ENCODE measurements at regions not wholly inside any gene's neighbourhood (a gene's known extent, or its start where the extent isn't known, plus 50 kb on each side); places are given as distances from the start of the nearest gene placed in this dataset.

GRCh38 chr1:55993646-55994318 lies 585.6 kb downstream of the PLPP3 start:
- CTCF ChIA-PET, result no interaction called here

GRCh38 chr1:55990007-55990406 lies 589.4 kb downstream of the PLPP3 start:
- CTCF ChIA-PET, result no interaction called here
- no peak overlapping the region for H3K4me3 Mint-ChIP-seq

More at GRCh38 chr1:55993646-55994318, 585.6 kb downstream of the PLPP3 start:
- H3K4me1 Mint-ChIP-seq (ENCODE audit: low read depth), result no peaks in the 10 kb centered on the region
- H3K36me3 Mint-ChIP-seq, result no peaks in the 10 kb centered on the region
- no peak overlapping the region for H3K27ac Mint-ChIP-seq
- no peak for DNase-seq
- H3K27me3 Mint-ChIP-seq, result no peaks in the 10 kb centered on the region
- H3K4me3 Mint-ChIP-seq, result no peak overlapping the region
- intact Hi-C loops (cut with micrococcal nuclease), result no loop called here
- POLR2A ChIA-PET, result no interaction called here
- H3K9me3 Mint-ChIP-seq, result peaks cover 5% of the 10 kb centered on the region

GRCh38 chr1:55988963-55989452 lies 590.4 kb downstream of the PLPP3 start:
- no peaks in the 10 kb centered on the region for H3K9me3 Mint-ChIP-seq
- H3K4me1 Mint-ChIP-seq (ENCODE audit: low read depth), result no peaks in the 10 kb centered on the region
- H3K4me3 Mint-ChIP-seq, result no peak overlapping the region
- H3K36me3 Mint-ChIP-seq, result no peaks in the 10 kb centered on the region
- no peak overlapping the region for H3K27ac Mint-ChIP-seq
- no peak for DNase-seq
- POLR2A ChIA-PET, result no interaction called here
- CTCF ChIA-PET, result no interaction called here
- intact Hi-C loops (cut with micrococcal nuclease), result no loop called here
- H3K27me3 Mint-ChIP-seq, result no peaks in the 10 kb centered on the region

More at GRCh38 chr1:55990007-55990406, 589.4 kb downstream of the PLPP3 start:
- H3K36me3 Mint-ChIP-seq, result no peaks in the 10 kb centered on the region
- H3K27ac Mint-ChIP-seq, result no peak overlapping the region
- intact Hi-C loops (cut with micrococcal nuclease), result no loop called here
- POLR2A ChIA-PET, result no interaction called here
- H3K4me1 Mint-ChIP-seq (ENCODE audit: low read depth), result no peaks in the 10 kb centered on the region
- no peak for DNase-seq
- H3K9me3 Mint-ChIP-seq, result peaks cover 3% of the 10 kb centered on the region
- H3K27me3 Mint-ChIP-seq, result no peaks in the 10 kb centered on the region

GRCh38 chr1:55987491-55988249 lies 591.7 kb downstream of the PLPP3 start:
- intact Hi-C loops (cut with micrococcal nuclease), result no loop called here
- H3K9me3 Mint-ChIP-seq, result no peaks in the 10 kb centered on the region
- ChIA-PET POLR2A (no interaction called here), CTCF (no interaction called here)
- DNase-seq, result no peak
- no peak overlapping the region for H3K27ac Mint-ChIP-seq
- H3K27me3 Mint-ChIP-seq, result no peaks in the 10 kb centered on the region
- no peaks in the 10 kb centered on the region for H3K4me1 Mint-ChIP-seq (ENCODE audit: low read depth)
- H3K4me3 Mint-ChIP-seq, result no peak overlapping the region
- H3K36me3 Mint-ChIP-seq, result no peaks in the 10 kb centered on the region

GRCh38 chr1:55986003-55986402 lies 593.4 kb downstream of the PLPP3 start:
- intact Hi-C loops (cut with micrococcal nuclease), result no loop called here
- no peak for DNase-seq
- no peak overlapping the region for H3K4me3 Mint-ChIP-seq
- H3K4me1 Mint-ChIP-seq (ENCODE audit: low read depth), result no peaks in the 10 kb centered on the region
- CTCF ChIA-PET, result no interaction called here
- POLR2A ChIA-PET, result no interaction called here
- H3K36me3 Mint-ChIP-seq, result no peaks in the 10 kb centered on the region
- H3K27me3 Mint-ChIP-seq, result no peaks in the 10 kb centered on the region
- H3K9me3 Mint-ChIP-seq, result no peaks in the 10 kb centered on the region
- no peak overlapping the region for H3K27ac Mint-ChIP-seq

GRCh38 chr1:55981010-55981650 lies 598.2 kb downstream of the PLPP3 start:
- ChIA-PET POLR2A (interaction anchor here (0.6 kb wide), 1 partner anchor 471 kb away, joined by 3 read pairs; no protein-coding TSS in a partner anchor), CTCF (no interaction called here)
- H3K27me3 Mint-ChIP-seq, result no peaks in the 10 kb centered on the region
- H3K4me3 Mint-ChIP-seq, result no peak overlapping the region
- H3K9me3 Mint-ChIP-seq, result peaks cover 3% of the 10 kb centered on the region
- H3K27ac Mint-ChIP-seq, result no peak overlapping the region
- intact Hi-C loops (cut with micrococcal nuclease), result no loop called here
- no peaks in the 10 kb centered on the region for H3K4me1 Mint-ChIP-seq (ENCODE audit: low read depth)
- no peaks in the 10 kb centered on the region for H3K36me3 Mint-ChIP-seq
- DNase-seq, result no peak

- DNase-seq, result no peak
- Mint-ChIP-seq H3K27ac (no peak overlapping the region), H3K9me3 (peaks cover 3% of the 10 kb centered on the region), H3K4me3 (no peak overlapping the region), H3K4me1 (ENCODE audit: low read depth) (no peaks in the 10 kb centered on the region), H3K27me3 (no peaks in the 10 kb centered on the region), H3K36me3 (no peaks in the 10 kb centered on the region)
- POLR2A ChIA-PET, result interaction anchor here (0.6 kb wide), 1 partner anchor 472 kb away, joined by 3 read pairs; no protein-coding TSS in a partner anchor
- intact Hi-C loops (cut with micrococcal nuclease), result no loop called here
- CTCF ChIA-PET, result no interaction called here
Observed at GRCh38 chr1:55980582-55980981, 598.8 kb downstream of the PLPP3 start.

GRCh38 chr1:55974714-55975441 lies 604.5 kb downstream of the PLPP3 start:
- H3K27ac Mint-ChIP-seq, result no peak overlapping the region
- no peaks in the 10 kb centered on the region for H3K27me3 Mint-ChIP-seq
- CTCF ChIA-PET, result no interaction called here
- intact Hi-C loops (cut with micrococcal nuclease), result no loop called here
- no peaks in the 10 kb centered on the region for H3K36me3 Mint-ChIP-seq
- no peak for DNase-seq
- POLR2A ChIA-PET, result no interaction called here
- no peak overlapping the region for H3K4me3 Mint-ChIP-seq
- no peaks in the 10 kb centered on the region for H3K4me1 Mint-ChIP-seq (ENCODE audit: low read depth)
- H3K9me3 Mint-ChIP-seq, result peaks cover 5% of the 10 kb centered on the region

GRCh38 chr1:55970526-55971110 lies 608.7 kb downstream of the PLPP3 start:
- intact Hi-C loops (cut with micrococcal nuclease), result no loop called here
- no peak for DNase-seq
- CTCF ChIA-PET, result no interaction called here
- Mint-ChIP-seq H3K9me3 (peaks cover 2% of the 10 kb centered on the region), H3K36me3 (no peaks in the 10 kb centered on the region), H3K27ac (no peak overlapping the region), H3K27me3 (peaks cover 6% of the 10 kb centered on the region), H3K4me3 (no peak overlapping the region), H3K4me1 (ENCODE audit: low read depth) (no peaks in the 10 kb centered on the region)
- POLR2A ChIA-PET, result no interaction called here

GRCh38 chr1:55969322-55969721 lies 610.0 kb downstream of the PLPP3 start:
- intact Hi-C loops (cut with micrococcal nuclease), result no loop called here
- no peak for DNase-seq
- ChIA-PET POLR2A (no interaction called here), CTCF (no interaction called here)
- no peaks in the 10 kb centered on the region for H3K36me3 Mint-ChIP-seq
- H3K9me3 Mint-ChIP-seq, result peaks cover 2% of the 10 kb centered on the region
- peaks cover 6% of the 10 kb centered on the region for H3K27me3 Mint-ChIP-seq
- no peak overlapping the region for H3K27ac Mint-ChIP-seq
- no peak overlapping the region for H3K4me3 Mint-ChIP-seq
- H3K4me1 Mint-ChIP-seq (ENCODE audit: low read depth), result no peaks in the 10 kb centered on the region

GRCh38 chr1:55968661-55969060 lies 610.7 kb downstream of the PLPP3 start:
- no peaks in the 10 kb centered on the region for H3K4me1 Mint-ChIP-seq (ENCODE audit: low read depth)
- DNase-seq, result no peak
- H3K36me3 Mint-ChIP-seq, result no peaks in the 10 kb centered on the region
- intact Hi-C loops (cut with micrococcal nuclease), result no loop called here
- ChIA-PET CTCF (no interaction called here), POLR2A (no interaction called here)
- H3K4me3 Mint-ChIP-seq, result no peak overlapping the region
- H3K9me3 Mint-ChIP-seq, result peaks cover 2% of the 10 kb centered on the region
- H3K27ac Mint-ChIP-seq, result no peak overlapping the region
- H3K27me3 Mint-ChIP-seq, result peaks cover 6% of the 10 kb centered on the region

- no peaks in the 10 kb centered on the region for H3K4me1 Mint-ChIP-seq (ENCODE audit: low read depth)
- DNase-seq, result no peak
- H3K36me3 Mint-ChIP-seq, result no peaks in the 10 kb centered on the region
- H3K4me3 Mint-ChIP-seq, result no peak overlapping the region
- H3K27me3 Mint-ChIP-seq, result peaks cover 6% of the 10 kb centered on the region
- ChIA-PET CTCF (no interaction called here), POLR2A (no interaction called here)
- intact Hi-C loops (cut with micrococcal nuclease), result no loop called here
- no peaks in the 10 kb centered on the region for H3K9me3 Mint-ChIP-seq
- no peak overlapping the region for H3K27ac Mint-ChIP-seq
Observed at GRCh38 chr1:55965981-55966461, 613.3 kb downstream of the PLPP3 start.

Data from activated CD4-positive, alpha-beta memory T cell treated with anti-CD3 and anti-CD28 coated beads for 36 hours (primary cell).